Endothelial cell of umbilical vein (primary cell): ENCODE measurements at regions not wholly inside any gene's neighbourhood (a gene's known extent, or its start where the extent isn't known, plus 50 kb on each side); places are given as distances from the start of the nearest gene placed in this dataset.

Source experiments
- CTCF ChIP-seq, 2 donors: IDR thresholded peaks; 1 replicate in 1 of 2; 2 replicates in 1 of 2; pipeline ENCODE4 v1.5.1; 2011; ENCODE audit warnings: low read length in 2 of 2, mild to moderate bottlenecking in 2 of 2, moderate library complexity in 2 of 2, control low read depth in 1 of 2, inconsistent platforms in 1 of 2, low read depth in 1 of 2; ENCODE audit not compliant: insufficient read depth in 1 of 2; ENCODE audit errors: extremely low read depth in 1 of 2
- FOS ChIP-seq: IDR thresholded peaks from 2 replicates; pipeline ENCODE4 v1.6.1; 2011; ENCODE audit warnings: mild to moderate bottlenecking, low read length, moderate library complexity, borderline replicate concordance; ENCODE audit not compliant: insufficient read depth
- POLR2A ChIP-seq: IDR thresholded peaks from 2 replicates; pipeline ENCODE4 v1.6.1; 2012; ENCODE audit warnings: low read depth, mild to moderate bottlenecking, control low read depth, low read length

- no peak for TF ChIP-seq FOS
- no peak for TF ChIP-seq CTCF (IDR thresholded peaks at IDR 0.05; ENCODE audit: extremely low read depth in 1 of 2, insufficient read depth in 1 of 2, low read depth in 1 of 2, low read length in 2 of 2)
- no peak for TF ChIP-seq POLR2A
These were observed 509.5 kb upstream of the PAPPA start for GRCh38 chr9:115643948-115644727.
